OCI-LY1 (cell line): ENCODE measurements at regions not wholly inside any gene's neighbourhood (a gene's known extent, or its start where the extent isn't known, plus 50 kb on each side); places are given as distances from the start of the nearest gene placed in this dataset.
"Not testable (repeated sequence)": the region's sequence is repeated elsewhere in the genome, so short reads cannot be mapped to it uniquely, and the experiment has no call there.

Source experiments
- H2AFZ ChIP-seq: fragments of 200-600 bp; sonication (generic), shearing (Covaris generic); 2 replicates; pipeline ENCODE4 v1.6.0; 2014; ENCODE audit warnings: antibody characterized with exemption, mild to moderate bottlenecking, low read length
- H3F3A ChIP-seq: fragments of 200-600 bp; sonication (generic), shearing (Covaris generic); 2 replicates; pipeline ENCODE4 v1.6.0; 2014; ENCODE audit warnings: mild to moderate bottlenecking, antibody characterized with exemption, low read length, moderate library complexity; ENCODE audit not compliant: insufficient read depth
- H3K27ac ChIP-seq: fragments of 200-600 bp; sonication (generic); 2 replicates; pipeline ENCODE4 v1.5.1; 2014; ENCODE audit warnings: low read length, mixed run types, mild to moderate bottlenecking, low read depth; ENCODE audit not compliant: poor library complexity, severe bottlenecking
- H3K27me3 ChIP-seq: fragments of 200-600 bp; sonication (generic); 2 replicates; pipeline ENCODE4 v1.6.0; 2014; ENCODE audit warnings: antibody characterized with exemption, mild to moderate bottlenecking, low read length, moderate library complexity; ENCODE audit not compliant: insufficient read depth
- H3K36me3 ChIP-seq: fragments of 200-600 bp; sonication (generic); 2 replicates; pipeline ENCODE4 v1.6.1; 2014; ENCODE audit warnings: mild to moderate bottlenecking, antibody characterized with exemption, low read length, moderate library complexity, mixed read lengths; ENCODE audit not compliant: insufficient read depth
- H3K4me1 ChIP-seq: fragments of 200-600 bp; sonication (generic); 2 replicates; pipeline ENCODE4 v1.5.1; 2014; ENCODE audit warnings: mild to moderate bottlenecking, low read length, moderate library complexity; ENCODE audit not compliant: insufficient read depth, severe bottlenecking
- H3K4me2 ChIP-seq: fragments of 200-600 bp; sonication (generic), shearing (Covaris generic); 2 replicates; pipeline ENCODE4 v1.6.1; 2014; ENCODE audit warnings: low read length
- H3K4me3 ChIP-seq: fragments of 200-600 bp; sonication (generic); 2 replicates; pipeline ENCODE4 v1.5.1; 2014; ENCODE audit warnings: low read length, low read depth, mild to moderate bottlenecking, mixed read lengths; ENCODE audit not compliant: poor library complexity, severe bottlenecking
- H3K79me2 ChIP-seq: fragments of 200-600 bp; shearing (Covaris generic); 2 replicates; pipeline ENCODE4 v1.6.1; 2016; ENCODE audit warnings: mixed run types, low read length, mixed read lengths; ENCODE audit not compliant: insufficient read depth
- H3K9ac ChIP-seq: fragments of 200-600 bp; sonication (generic), shearing (Covaris generic); 2 replicates; pipeline ENCODE4 v1.6.1; 2014; ENCODE audit warnings: mild to moderate bottlenecking, low read length, mixed read lengths
- H3K9me2 ChIP-seq: fragments of 200-600 bp; sonication (generic), shearing (Covaris generic); 2 replicates; pipeline ENCODE4 v1.6.1; 2014; ENCODE audit warnings: low read depth, mild to moderate bottlenecking, low read length, mixed read lengths
- H3K9me3 ChIP-seq: fragments of 200-600 bp; shearing (Covaris generic); 2 replicates; pipeline ENCODE4 v1.6.1; 2014; ENCODE audit warnings: low read length, mixed read lengths
- H4K20me1 ChIP-seq: fragments of 200-600 bp; sonication (generic), shearing (Covaris generic); 2 replicates; pipeline ENCODE4 v1.6.0; 2016; ENCODE audit warnings: mild to moderate bottlenecking, low read length; ENCODE audit not compliant: insufficient read depth
- CTCF ChIP-seq: fragments of 200-600 bp; sonication (generic), shearing (Covaris generic); IDR thresholded peaks from 2 replicates; pipeline ENCODE4 v1.5.1; 2017; ENCODE audit warnings: mild to moderate bottlenecking, antibody characterized with exemption, low read length, moderate library complexity, mixed read lengths
- EZH2 ChIP-seq: fragments of 200-600 bp; sonication (generic), shearing (Covaris generic); IDR thresholded peaks from 2 replicates; pipeline ENCODE4 v1.8.0; 2017; ENCODE audit warnings: borderline replicate concordance, mixed run types, mild to moderate bottlenecking, antibody characterized with exemption, low read length, moderate library complexity, mixed read lengths

- Histone ChIP-seq H3K4me3 (no peak overlapping the region), H2AFZ (no peak overlapping the region), H4K20me1 (no peaks in the 10 kb centered on the region), H3F3A (no peaks in the 10 kb centered on the region), H3K27me3 (no peaks in the 10 kb centered on the region), H3K4me1 (no peaks in the 10 kb centered on the region), H3K27ac (no peak overlapping the region), H3K9ac (no peak overlapping the region), H3K9me2 (no peaks in the 10 kb centered on the region), H3K79me2 (no peaks in the 10 kb centered on the region), H3K4me2 (no peak overlapping the region), H3K9me3 (no peaks in the 10 kb centered on the region), H3K36me3 (no peaks in the 10 kb centered on the region)
- TF ChIP-seq EZH2 (no peak), CTCF (no peak)
These were observed 440.9 kb upstream of the UBE2E3 start for GRCh38 chr2:180539541-180539940.

- Histone ChIP-seq H3F3A (no peaks in the 10 kb centered on the region), H3K4me3 (no peak overlapping the region), H3K36me3 (no peaks in the 10 kb centered on the region), H4K20me1 (no peaks in the 10 kb centered on the region), H3K79me2 (no peaks in the 10 kb centered on the region), H3K27me3 (no peaks in the 10 kb centered on the region), H3K9me2 (no peaks in the 10 kb centered on the region), H3K27ac (no peak overlapping the region), H3K4me2 (no peak overlapping the region), H3K9me3 (no peaks in the 10 kb centered on the region), H2AFZ (no peak overlapping the region), H3K9ac (no peak overlapping the region), H3K4me1 (no peaks in the 10 kb centered on the region)
- TF ChIP-seq CTCF (no peak), EZH2 (no peak)
These were observed 445.1 kb upstream of the UBE2E3 start for GRCh38 chr2:180535289-180535688.

- H3K27ac ChIP-seq, H4K20me1 ChIP-seq, H3K9me3 ChIP-seq, H3K36me3 ChIP-seq, H3K4me1 ChIP-seq, H3K9me2 ChIP-seq, H3K9ac ChIP-seq, H3F3A ChIP-seq, H3K79me2 ChIP-seq, H3K27me3 ChIP-seq, H3K4me3 ChIP-seq, H3K4me2 ChIP-seq, H2AFZ ChIP-seq: not testable (repeated sequence)
These were observed 448.6 kb upstream of the UBE2E3 start for GRCh38 chr2:180531787-180532186.

- H3K4me2 ChIP-seq = no peak overlapping the region
- no peak overlapping the region for H3K27ac ChIP-seq
- H3K9me2 ChIP-seq = no peaks in the 10 kb centered on the region
- no peaks in the 10 kb centered on the region for H3K4me1 ChIP-seq
- H3K79me2 ChIP-seq = no peaks in the 10 kb centered on the region
- no peak overlapping the region for H3K4me3 ChIP-seq
- H3K9ac ChIP-seq = no peak overlapping the region
- H3K27me3 ChIP-seq = no peaks in the 10 kb centered on the region
- H3F3A ChIP-seq = no peaks in the 10 kb centered on the region
- no peaks in the 10 kb centered on the region for H3K36me3 ChIP-seq
- no peak overlapping the region for H2AFZ ChIP-seq
- H4K20me1 ChIP-seq = no peaks in the 10 kb centered on the region
- no peaks in the 10 kb centered on the region for H3K9me3 ChIP-seq
- TF ChIP-seq EZH2 (no peak), CTCF (no peak)
These were observed 455.9 kb upstream of the UBE2E3 start for GRCh38 chr2:180524499-180524898.
